Lung (tissue), 11 donors: ENCODE measurements at regions not wholly inside any gene's neighbourhood (a gene's known extent, or its start where the extent isn't known, plus 50 kb on each side); places are given as distances from the start of the nearest gene placed in this dataset.
"Not testable (repeated sequence)": the region's sequence is repeated elsewhere in the genome, so short reads cannot be mapped to it uniquely, and the experiment has no call there.

ENCODE experiments used
- ATAC-seq: fragments of 200-7000 bp; cut with Tn5 transposase; one replicate; pipeline ENCODE4 v1.9.1; 2020; ENCODE audit warnings: moderate number of reproducible peaks; ENCODE audit not compliant: insufficient read depth, low FRiP score
- DNase-seq, 3 donors: peaks; one replicate each; pipeline ENCODE4 v3.0.0-alpha.2; 2013 to 2017
- H3K27ac ChIP-seq, 2 donors: one replicate each; pipeline ENCODE4 v1.5.1; 2013; ENCODE audit warnings: mild to moderate bottlenecking in 2 of 2, moderate library complexity in 2 of 2, control low read depth in 1 of 2, inconsistent platforms in 1 of 2, low read depth in 1 of 2, low read length in 1 of 2
- H3K27me3 ChIP-seq, 3 donors: one replicate each; pipeline ENCODE4 v1.5.1; 2013; ENCODE audit warnings: low read length in 2 of 3; ENCODE audit not compliant: control insufficient read depth in 3 of 3, insufficient read depth in 3 of 3
- H3K36me3 ChIP-seq, 4 donors: one replicate each; pipeline ENCODE4 v1.5.1; 2013; ENCODE audit warnings: low read length in 4 of 4, mild to moderate bottlenecking in 1 of 4, moderate library complexity in 1 of 4; ENCODE audit not compliant: control insufficient read depth in 4 of 4, insufficient read depth in 4 of 4
- H3K4me1 ChIP-seq, 5 donors: one replicate each; pipeline ENCODE4 v1.5.1; 2013; ENCODE audit warnings: low read length in 5 of 5, mild to moderate bottlenecking in 2 of 5, moderate library complexity in 1 of 5; ENCODE audit not compliant: control insufficient read depth in 5 of 5, insufficient read depth in 5 of 5
- H3K4me3 ChIP-seq: one replicate; pipeline ENCODE4 v1.5.1; 2013; ENCODE audit warnings: mild to moderate bottlenecking, control low read depth, moderate library complexity
- H3K9ac ChIP-seq, 2 donors: one replicate each; pipeline ENCODE4 v1.5.1; 2013; ENCODE audit warnings: low read length in 2 of 2, control low read depth in 1 of 2; ENCODE audit not compliant: insufficient read depth in 1 of 2
- H3K9me3 ChIP-seq, 4 donors: one replicate each; pipeline ENCODE4 v1.5.1; 2013; ENCODE audit warnings: low read length in 3 of 4, mild to moderate bottlenecking in 1 of 4, moderate library complexity in 1 of 4; ENCODE audit not compliant: control insufficient read depth in 4 of 4, insufficient read depth in 3 of 4
- CTCF ChIP-seq: IDR thresholded peaks from 2 replicates; pipeline ENCODE4 v1.5.1; 2012; ENCODE audit warnings: mild to moderate bottlenecking; ENCODE audit errors: control extremely low read depth, extremely low read depth
- WGBS, 2 donors: extraction: QIAGEN DNeasy Blood & Tissue Kit; methylation state at CpG; one replicate each; pipeline ENCODE4 v1.1.7; 2013; 5-methylcytosine and 5-hydroxymethylcytosine counted together
- donor health status: control.
- donor health status: control.
- donor health status: Bipolar disorder and iron deficiency.
- donor health status: healthy.
- donor health status: DM: yes; HTN: yes; CAD: no.

GRCh38 chr13:70222926-70223325, 114.7 kb upstream of the KLHL1 start:
- Histone ChIP-seq H3K9me3 (no peaks in the 10 kb centered on the region), H3K4me1 (no peaks in the 10 kb centered on the region), H3K9ac (no peak overlapping the region), H3K27me3 (no peaks in the 10 kb centered on the region), H3K27ac (no peak overlapping the region), H3K36me3 (no peaks in the 10 kb centered on the region), H3K4me3 (no peak overlapping the region)
- ATAC-seq: no peak
- peak in 2 of 3 donors; percentile 4 to 39 for DNase-seq
- 80 to 86% methylated on average over 2 of the region's 2 CpGs for WGBS, 2 donors
- TF ChIP-seq CTCF: no peak

DNA sequence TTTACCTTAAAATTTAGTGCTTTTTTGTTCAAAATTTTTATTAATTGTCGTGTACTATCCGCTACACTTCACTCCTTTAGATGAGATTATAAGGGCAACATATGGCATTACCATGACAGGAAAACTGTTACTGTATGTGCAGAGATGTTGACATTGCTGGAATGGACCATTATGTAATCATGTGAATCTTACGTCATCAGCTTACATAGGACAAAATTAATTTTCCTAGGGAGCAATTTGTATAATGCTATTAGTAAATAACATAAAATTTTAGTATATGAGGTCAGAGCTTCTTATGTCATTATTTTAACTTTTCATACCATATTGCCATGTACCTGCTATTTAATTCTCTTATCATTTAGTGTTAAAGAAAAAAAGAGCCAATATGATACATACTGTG, 110.4 kb upstream of the KLHL1 start:
- 92 to 94% methylated on average over 3 of the region's 3 CpGs for WGBS, 2 donors
- H3K9ac ChIP-seq: no peak overlapping the region
- H3K36me3 ChIP-seq: no peaks in the 10 kb centered on the region
- H3K4me3 ChIP-seq: no peak overlapping the region
- TF ChIP-seq CTCF: no peak
- H3K27ac ChIP-seq: no peak overlapping the region
- no peak for DNase-seq
- ATAC-seq: no peak
- H3K9me3 ChIP-seq: no peaks in the 10 kb centered on the region
- H3K4me1 ChIP-seq: no peaks in the 10 kb centered on the region
- no peaks in the 10 kb centered on the region for H3K27me3 ChIP-seq

DNA sequence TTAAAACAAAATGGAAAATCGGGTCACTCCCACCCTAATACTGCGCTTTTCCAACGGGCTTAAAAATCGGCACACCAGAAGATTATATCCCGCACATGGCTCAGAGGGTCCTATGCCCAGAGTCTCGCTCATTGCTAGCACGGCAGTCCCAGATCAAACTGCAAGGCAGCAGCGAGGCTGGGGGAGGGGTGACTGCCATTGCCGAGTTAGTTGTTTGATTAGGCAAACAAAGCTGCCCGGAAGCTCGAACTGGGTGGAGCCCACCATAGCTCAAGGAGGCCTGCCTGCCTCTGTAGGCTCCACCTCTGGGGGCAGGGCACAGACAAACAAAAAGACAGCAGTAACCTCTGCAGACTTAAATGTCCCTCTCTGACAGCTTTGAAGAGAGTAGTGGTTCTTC, 100.7 kb upstream of the KLHL1 start:
- H3K4me3 ChIP-seq, H3K9me3 ChIP-seq: not testable (repeated sequence)

GRCh38 chr13:70206671-70207070, 98.4 kb upstream of the KLHL1 start:
- DNase-seq (no peak), ATAC-seq (no peak)
- no peaks in the 10 kb centered on the region for H3K27me3 ChIP-seq
- no peak overlapping the region for H3K4me3 ChIP-seq
- no peaks in the 10 kb centered on the region for H3K36me3 ChIP-seq
- TF ChIP-seq CTCF: no peak
- H3K9me3 ChIP-seq: peaks cover 0 to 1% (median 0%) of the 10 kb centered on the region in 4 donors
- H3K9ac ChIP-seq: no peak overlapping the region
- no peaks in the 10 kb centered on the region for H3K4me1 ChIP-seq
- no peak overlapping the region for H3K27ac ChIP-seq

More for the DNA sequence above, 100.7 kb upstream of the KLHL1 start:
- not testable (repeated sequence) for H3K9ac ChIP-seq, DNase-seq, H3K27me3 ChIP-seq, ATAC-seq, H3K36me3 ChIP-seq, H3K4me1 ChIP-seq, H3K27ac ChIP-seq
- 80 to 85% methylated on average over 11 of the region's 11 CpGs for WGBS, 2 donors
